ENCODE measurements at regions not wholly inside any gene's neighbourhood (a gene's known extent, or its start where the extent isn't known, plus 50 kb on each side); places are given as distances from the start of the nearest gene placed in this dataset.

- no peak for DNase-seq (ENCODE audit: low read depth in 2 of 2)
Observed at GRCh38 chr10:131626274-131626673, 274.5 kb upstream of the PPP2R2D start.

DNA sequence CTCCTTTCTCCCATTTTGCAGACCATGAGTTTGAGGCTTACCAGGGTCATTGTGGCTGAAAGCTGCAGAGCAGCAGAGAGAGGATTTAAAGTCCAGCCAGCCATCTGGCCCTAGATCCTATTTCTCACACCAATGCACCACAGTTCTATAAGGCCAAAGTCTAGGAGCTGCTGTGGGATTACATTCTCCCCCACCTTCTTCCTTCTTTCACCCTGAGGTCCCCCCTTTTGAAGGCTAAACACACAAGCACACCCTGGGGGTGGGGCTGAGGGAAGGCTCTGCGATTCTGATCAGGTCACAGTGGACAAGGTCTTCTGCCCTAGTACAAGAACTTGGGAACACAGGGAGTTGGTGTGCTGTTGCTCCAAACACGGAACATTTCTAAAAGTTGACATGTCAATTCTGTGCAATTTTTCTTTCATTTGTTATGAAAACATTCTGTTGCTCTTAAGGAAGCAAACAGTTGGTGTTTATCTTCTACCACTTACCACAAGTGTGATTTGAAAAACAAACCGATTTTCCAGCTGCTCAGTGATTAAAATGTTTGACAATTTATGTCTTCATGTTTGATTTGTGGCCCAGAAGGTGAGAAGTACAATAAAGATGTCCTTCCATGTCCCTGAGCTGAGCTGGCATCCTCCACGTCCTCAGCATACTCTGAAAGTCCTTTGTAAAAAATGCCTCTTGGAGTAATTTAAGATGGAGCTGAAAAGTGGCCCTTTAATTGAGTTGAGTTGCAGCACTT lies 271.6 kb upstream of the PPP2R2D start:
- no peak for DNase-seq (ENCODE audit: low read depth in 2 of 2)

GRCh38 chr10:131630772-131631258 lies 270.0 kb upstream of the PPP2R2D start:
- DNase-seq (ENCODE audit: low read depth in 2 of 2), result no peak

GRCh38 chr10:131631619-131632018 lies 269.2 kb upstream of the PPP2R2D start:
- DNase-seq (ENCODE audit: low read depth in 2 of 2), result no peak

DNA sequence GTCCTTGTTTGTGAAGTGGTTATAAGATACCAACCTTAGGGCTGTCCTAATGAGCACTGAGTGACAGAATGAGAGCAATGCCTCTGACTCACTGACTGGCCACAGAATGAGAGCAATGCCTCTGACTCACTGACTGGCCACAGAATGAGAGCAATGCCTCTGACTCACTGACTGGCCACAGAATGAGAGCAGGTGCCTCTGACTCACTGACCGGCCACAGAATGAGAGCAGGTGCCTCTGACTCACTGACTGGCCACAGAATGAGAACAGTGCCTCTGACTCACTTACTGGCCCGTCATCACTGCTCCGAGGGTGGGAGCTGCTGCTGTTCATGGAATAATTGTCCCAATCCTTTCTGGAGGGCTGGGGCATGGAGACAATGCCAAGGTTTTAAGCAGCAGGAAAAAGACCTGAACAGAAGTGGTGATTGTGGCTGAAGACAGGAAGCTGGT lies 265.2 kb upstream of the PPP2R2D start:
- DNase-seq (ENCODE audit: low read depth in 2 of 2), result peak in 1 of 2 donors; percentile 5

GRCh38 chr10:131636116-131636515 lies 264.7 kb upstream of the PPP2R2D start:
- no peak for DNase-seq (ENCODE audit: low read depth in 2 of 2)

- DNase-seq (ENCODE audit: low read depth in 2 of 2), result no peak
Observed at GRCh38 chr10:131636841-131637724, 263.7 kb upstream of the PPP2R2D start.

DNA sequence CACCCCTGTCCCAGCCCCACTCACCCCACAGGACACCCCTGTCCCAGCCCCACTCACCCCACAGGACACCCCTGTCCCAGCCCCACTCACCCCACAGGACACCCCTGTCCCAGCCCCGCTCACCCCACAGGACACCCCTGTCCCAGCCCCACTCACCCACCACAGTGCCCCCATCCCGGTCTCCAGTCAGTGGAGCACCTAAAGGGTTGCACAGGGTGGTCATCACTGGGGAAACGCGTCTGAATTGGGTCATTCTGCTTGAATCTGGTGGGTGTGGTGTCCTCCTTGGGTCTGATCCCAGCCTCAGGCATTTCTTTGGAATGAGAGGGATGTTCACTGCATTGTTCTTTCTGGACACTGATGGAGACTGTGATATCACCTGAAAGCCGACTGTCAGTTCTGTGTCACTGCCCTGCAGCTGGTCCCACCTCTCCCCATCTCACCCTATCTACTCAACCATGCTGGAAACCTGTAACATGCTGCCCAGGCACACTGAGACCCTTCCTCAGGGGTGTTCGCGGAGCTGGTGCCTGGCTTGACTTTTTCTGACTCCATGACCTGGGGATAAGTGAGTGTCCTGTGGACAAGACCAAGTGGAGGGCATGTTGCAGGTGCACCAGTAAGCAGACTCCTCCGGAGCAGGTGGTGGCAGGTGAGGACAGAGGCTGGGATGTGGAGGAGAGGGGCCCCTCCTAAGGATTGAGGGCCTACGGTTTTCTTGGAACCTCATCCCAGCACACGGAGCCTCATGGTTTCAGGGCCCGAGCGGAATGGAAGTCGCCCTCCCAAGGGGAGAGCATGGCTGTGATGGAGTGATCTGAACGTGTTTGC lies 262.5 kb upstream of the PPP2R2D start:
- no peak for DNase-seq (ENCODE audit: low read depth in 2 of 2)

DNA sequence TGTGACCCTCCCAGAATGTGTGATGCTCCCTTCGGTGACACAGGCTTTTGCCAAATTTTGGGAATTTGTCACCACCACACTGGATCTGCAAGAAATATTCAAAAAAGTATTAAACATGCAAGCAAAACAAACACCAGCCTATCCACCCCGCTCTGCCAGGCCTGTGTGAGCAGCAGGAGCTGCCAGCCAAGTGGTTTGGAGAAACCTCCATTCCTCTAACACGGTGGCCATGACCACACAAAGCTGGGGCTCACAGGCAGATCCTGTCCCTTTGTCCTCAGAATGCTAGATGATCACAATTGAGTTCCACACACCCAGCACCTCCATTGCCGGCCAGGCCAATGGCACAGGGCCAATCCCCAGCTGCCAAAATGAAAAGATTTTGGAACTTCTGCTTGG lies 261.9 kb upstream of the PPP2R2D start:
- DNase-seq (ENCODE audit: low read depth in 2 of 2), result no peak

- DNase-seq (ENCODE audit: low read depth in 2 of 2), result no peak
Observed at GRCh38 chr10:131640045-131640644, 260.7 kb upstream of the PPP2R2D start.

DNA sequence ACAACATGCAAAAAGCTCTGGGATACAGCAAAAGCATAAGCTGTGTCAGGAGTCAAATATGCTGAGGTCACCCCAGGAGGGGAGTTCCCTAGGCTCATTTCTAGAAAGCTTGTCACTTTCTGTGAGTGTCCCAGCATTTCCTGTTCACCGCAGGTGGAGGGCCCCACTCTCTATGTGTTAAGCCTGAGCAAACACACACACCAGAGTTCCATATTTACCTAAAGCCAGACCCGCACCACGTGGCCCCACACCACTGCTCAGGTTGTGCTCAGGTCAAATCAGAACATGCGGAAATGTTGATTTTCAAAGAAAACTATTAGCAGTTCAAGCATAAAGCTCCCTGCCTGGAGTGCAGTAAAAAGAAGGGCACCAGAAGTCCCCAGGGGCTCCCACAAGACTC lies 259.6 kb upstream of the PPP2R2D start:
- peak in 1 of 2 donors; percentile 11 for DNase-seq (ENCODE audit: low read depth in 2 of 2)

GRCh38 chr10:131641898-131642297 lies 258.9 kb upstream of the PPP2R2D start:
- DNase-seq (ENCODE audit: low read depth in 2 of 2), result no peak

DNA sequence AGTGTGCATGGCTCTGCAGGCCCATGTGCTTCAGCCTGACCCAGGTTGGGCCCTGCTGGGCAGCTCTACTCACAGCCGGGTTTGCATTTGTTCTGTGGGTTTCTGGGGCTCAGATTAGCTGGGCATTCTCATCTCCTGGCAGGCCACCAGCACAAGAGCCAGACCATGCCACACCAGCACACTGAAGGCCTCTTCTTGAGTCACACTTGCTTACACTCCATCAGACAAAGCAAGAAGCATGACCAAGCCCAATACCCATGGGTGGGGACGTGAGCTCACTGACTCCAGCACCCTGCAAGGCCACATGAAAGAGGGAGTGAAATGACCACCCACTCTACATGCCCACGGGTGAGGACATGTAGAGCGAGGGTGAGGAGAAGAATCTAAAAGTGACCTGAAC lies 257.8 kb upstream of the PPP2R2D start:
- no peak for DNase-seq (ENCODE audit: low read depth in 2 of 2)

GRCh38 chr10:131644289-131644688 lies 256.5 kb upstream of the PPP2R2D start:
- no peak for DNase-seq (ENCODE audit: low read depth in 2 of 2)

- DNase-seq (ENCODE audit: low read depth in 2 of 2), result no peak
Observed at GRCh38 chr10:131644864-131645658, 255.7 kb upstream of the PPP2R2D start.

GRCh38 chr10:131645756-131646155 lies 255.1 kb upstream of the PPP2R2D start:
- DNase-seq (ENCODE audit: low read depth in 2 of 2), result no peak

- DNase-seq (ENCODE audit: low read depth in 2 of 2), result no peak
Observed at GRCh38 chr10:131646551-131647525, 254.0 kb upstream of the PPP2R2D start.

DNA sequence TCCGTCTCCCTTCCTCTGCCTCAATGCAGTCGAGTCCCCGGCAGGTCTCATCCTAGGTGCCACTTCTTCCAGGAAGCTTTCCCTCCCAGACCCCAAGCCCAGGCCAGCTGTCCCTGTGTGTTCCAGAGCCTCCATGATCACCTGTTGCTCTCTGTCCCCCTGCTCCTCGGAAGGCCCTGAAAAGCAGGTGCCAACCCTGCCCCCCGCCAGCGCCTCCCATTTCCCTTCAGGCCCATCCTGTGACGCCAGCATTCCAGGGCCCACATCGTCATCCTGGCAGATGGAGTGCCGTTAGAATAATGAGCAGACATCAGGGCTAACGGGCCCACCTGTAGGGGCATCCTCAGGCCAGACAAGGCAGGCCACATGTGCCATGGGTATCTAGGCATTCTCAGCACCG lies 253.0 kb upstream of the PPP2R2D start:
- DNase-seq (ENCODE audit: low read depth in 2 of 2), result no peak

GRCh38 chr10:131648386-131649020 lies 252.3 kb upstream of the PPP2R2D start:
- DNase-seq (ENCODE audit: low read depth in 2 of 2), result no peak
